ENCODE measurements at regions not wholly inside any gene's neighbourhood (a gene's known extent, or its start where the extent isn't known, plus 50 kb on each side); places are given as distances from the start of the nearest gene placed in this dataset.

DNA sequence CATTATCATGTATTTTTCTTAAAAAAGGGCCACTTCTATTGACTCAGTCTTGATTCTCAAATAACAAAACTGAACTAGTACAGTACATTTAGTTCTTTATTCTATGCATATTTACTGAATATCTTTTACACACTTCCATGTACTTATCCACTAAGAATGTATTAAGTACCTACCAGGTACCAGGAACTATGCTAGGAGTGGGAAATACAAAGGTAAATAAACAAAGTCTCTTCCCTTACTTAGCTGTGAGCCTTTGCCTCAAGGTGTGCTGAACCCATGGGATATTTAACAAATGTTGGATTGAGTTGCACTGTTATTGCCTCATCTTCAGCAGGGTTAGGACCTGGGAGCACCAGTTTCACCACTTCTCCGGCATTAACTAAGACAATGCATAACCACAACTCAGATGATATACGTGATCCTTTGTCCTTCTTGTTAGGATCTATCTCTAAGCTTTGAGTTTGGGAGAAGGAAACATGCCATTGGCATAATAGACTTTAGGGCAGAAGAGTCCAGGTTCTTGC, 533.9 kb downstream of the TFAP2B start (continued):
- no peak for TF ChIP-seq ZNF331 (CRISPR knock-in tag; IDR thresholded peaks at IDR 0.05; ENCODE audit: low read depth)
- no peak for TF ChIP-seq CREB1 (CRISPR knock-in tag; IDR thresholded peaks at IDR 0.05; ENCODE audit: low read depth)
- TF ChIP-seq, protein P1, sequence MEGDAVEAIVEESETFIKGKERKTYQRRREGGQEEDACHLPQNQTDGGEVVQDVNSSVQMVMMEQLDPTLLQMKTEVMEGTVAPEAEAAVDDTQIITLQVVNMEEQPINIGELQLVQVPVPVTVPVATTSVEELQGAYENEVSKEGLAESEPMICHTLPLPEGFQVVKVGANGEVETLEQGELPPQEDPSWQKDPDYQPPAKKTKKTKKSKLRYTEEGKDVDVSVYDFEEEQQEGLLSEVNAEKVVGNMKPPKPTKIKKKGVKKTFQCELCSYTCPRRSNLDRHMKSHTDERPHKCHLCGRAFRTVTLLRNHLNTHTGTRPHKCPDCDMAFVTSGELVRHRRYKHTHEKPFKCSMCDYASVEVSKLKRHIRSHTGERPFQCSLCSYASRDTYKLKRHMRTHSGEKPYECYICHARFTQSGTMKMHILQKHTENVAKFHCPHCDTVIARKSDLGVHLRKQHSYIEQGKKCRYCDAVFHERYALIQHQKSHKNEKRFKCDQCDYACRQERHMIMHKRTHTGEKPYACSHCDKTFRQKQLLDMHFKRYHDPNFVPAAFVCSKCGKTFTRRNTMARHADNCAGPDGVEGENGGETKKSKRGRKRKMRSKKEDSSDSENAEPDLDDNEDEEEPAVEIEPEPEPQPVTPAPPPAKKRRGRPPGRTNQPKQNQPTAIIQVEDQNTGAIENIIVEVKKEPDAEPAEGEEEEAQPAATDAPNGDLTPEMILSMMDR (conservative IDR thresholded peaks at IDR 0.05; ENCODE audit: low read depth in 2 of 2), result no peak

GRCh38 chr6:51360287-51360686, 541.6 kb downstream of the TFAP2B start:
- Histone ChIP-seq H3K27ac (ENCODE audit: low read depth) (no peak overlapping the region), H3K4me2 (no peak overlapping the region), H3K36me3 (ENCODE audit: insufficient read depth) (no peaks in the 10 kb centered on the region), H4K20me1 (replicated peaks; ENCODE audit: insufficient read depth) (no peaks in the 10 kb centered on the region), H3F3A (replicated peaks; ENCODE audit: low read depth) (no peaks in the 10 kb centered on the region), H3K4me3 (no peak overlapping the region), H3K27me3 (ENCODE audit: insufficient read depth) (no peaks in the 10 kb centered on the region), H3K9me2 (ENCODE audit: insufficient read depth) (no peaks in the 10 kb centered on the region), H2AFZ (no peak overlapping the region), H3K79me2 (replicated peaks; ENCODE audit: insufficient read depth) (no peaks in the 10 kb centered on the region), H3K4me1 (ENCODE audit: insufficient read depth) (no peaks in the 10 kb centered on the region)
- Mint-ChIP-seq H3K27me3 (ENCODE audit: insufficient read depth, low read depth, poor library complexity) (peaks cover 2% of the 10 kb centered on the region), H3K4me3 (no peak overlapping the region), H3K27ac (no peak overlapping the region), H3K36me3 (ENCODE audit: low read depth) (no peaks in the 10 kb centered on the region), H3K4me1 (no peaks in the 10 kb centered on the region), H3K9me3 (no peaks in the 10 kb centered on the region)
- ATAC-seq (no peak), DNase-seq (ENCODE audit: low spot score) (no peak)
- no peak for TF ChIP-seq ZNF114 (CRISPR knock-in tag; IDR thresholded peaks at IDR 0.05)
- no peak for TF ChIP-seq ZNF331 (CRISPR knock-in tag; IDR thresholded peaks at IDR 0.05; ENCODE audit: low read depth)
- no peak for TF ChIP-seq POLR2AphosphoS5 (IDR thresholded peaks at IDR 0.05; ENCODE audit: low read depth)
- TF ChIP-seq, protein P2, sequence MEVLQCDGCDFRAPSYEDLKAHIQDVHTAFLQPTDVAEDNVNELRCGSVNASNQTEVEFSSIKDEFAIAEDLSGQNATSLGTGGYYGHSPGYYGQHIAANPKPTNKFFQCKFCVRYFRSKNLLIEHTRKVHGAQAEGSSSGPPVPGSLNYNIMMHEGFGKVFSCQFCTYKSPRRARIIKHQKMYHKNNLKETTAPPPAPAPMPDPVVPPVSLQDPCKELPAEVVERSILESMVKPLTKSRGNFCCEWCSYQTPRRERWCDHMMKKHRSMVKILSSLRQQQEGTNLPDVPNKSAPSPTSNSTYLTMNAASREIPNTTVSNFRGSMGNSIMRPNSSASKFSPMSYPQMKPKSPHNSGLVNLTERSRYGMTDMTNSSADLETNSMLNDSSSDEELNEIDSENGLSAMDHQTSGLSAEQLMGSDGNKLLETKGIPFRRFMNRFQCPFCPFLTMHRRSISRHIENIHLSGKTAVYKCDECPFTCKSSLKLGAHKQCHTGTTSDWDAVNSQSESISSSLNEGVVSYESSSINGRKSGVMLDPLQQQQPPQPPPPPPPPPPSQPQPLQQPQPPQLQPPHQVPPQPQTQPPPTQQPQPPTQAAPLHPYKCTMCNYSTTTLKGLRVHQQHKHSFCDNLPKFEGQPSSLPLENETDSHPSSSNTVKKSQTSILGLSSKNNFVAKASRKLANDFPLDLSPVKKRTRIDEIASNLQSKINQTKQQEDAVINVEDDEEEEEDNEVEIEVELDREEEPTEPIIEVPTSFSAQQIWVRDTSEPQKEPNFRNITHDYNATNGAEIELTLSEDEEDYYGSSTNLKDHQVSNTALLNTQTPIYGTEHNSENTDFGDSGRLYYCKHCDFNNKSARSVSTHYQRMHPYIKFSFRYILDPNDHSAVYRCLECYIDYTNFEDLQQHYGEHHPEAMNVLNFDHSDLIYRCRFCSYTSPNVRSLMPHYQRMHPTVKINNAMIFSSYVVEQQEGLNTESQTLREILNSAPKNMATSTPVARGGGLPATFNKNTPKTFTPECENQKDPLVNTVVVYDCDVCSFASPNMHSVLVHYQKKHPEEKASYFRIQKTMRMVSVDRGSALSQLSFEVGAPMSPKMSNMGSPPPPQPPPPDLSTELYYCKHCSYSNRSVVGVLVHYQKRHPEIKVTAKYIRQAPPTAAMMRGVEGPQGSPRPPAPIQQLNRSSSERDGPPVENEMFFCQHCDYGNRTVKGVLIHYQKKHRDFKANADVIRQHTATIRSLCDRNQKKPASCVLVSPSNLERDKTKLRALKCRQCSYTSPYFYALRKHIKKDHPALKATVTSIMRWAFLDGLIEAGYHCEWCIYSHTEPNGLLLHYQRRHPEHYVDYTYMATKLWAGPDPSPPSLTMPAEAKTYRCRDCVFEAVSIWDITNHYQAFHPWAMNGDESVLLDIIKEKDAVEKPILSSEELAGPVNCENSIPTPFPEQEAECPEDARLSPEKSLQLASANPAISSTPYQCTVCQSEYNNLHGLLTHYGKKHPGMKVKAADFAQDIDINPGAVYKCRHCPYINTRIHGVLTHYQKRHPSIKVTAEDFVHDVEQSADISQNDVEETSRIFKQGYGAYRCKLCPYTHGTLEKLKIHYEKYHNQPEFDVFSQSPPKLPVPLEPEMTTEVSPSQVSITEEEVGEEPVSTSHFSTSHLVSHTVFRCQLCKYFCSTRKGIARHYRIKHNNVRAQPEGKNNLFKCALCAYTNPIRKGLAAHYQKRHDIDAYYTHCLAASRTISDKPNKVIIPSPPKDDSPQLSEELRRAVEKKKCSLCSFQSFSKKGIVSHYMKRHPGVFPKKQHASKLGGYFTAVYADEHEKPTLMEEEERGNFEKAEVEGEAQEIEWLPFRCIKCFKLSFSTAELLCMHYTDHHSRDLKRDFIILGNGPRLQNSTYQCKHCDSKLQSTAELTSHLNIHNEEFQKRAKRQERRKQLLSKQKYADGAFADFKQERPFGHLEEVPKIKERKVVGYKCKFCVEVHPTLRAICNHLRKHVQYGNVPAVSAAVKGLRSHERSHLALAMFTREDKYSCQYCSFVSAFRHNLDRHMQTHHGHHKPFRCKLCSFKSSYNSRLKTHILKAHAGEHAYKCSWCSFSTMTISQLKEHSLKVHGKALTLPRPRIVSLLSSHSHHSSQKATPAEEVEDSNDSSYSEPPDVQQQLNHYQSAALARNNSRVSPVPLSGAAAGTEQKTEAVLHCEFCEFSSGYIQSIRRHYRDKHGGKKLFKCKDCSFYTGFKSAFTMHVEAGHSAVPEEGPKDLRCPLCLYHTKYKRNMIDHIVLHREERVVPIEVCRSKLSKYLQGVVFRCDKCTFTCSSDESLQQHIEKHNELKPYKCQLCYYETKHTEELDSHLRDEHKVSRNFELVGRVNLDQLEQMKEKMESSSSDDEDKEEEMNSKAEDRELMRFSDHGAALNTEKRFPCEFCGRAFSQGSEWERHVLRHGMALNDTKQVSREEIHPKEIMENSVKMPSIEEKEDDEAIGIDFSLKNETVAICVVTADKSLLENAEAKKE (CRISPR knock-in tag; IDR thresholded peaks at IDR 0.05), result no peak
- TF ChIP-seq NANOG (IDR thresholded peaks at IDR 0.05; ENCODE audit: borderline replicate concordance), result no peak
- TF ChIP-seq, protein P1 (conservative IDR thresholded peaks at IDR 0.05; ENCODE audit: low read depth in 2 of 2), result no peak
- TF ChIP-seq JUNB (IDR thresholded peaks at IDR 0.05; ENCODE audit: unreplicated experiment), result no peak
- TF ChIP-seq STAT1 (IDR thresholded peaks at IDR 0.05; ENCODE audit: unreplicated experiment), result no peak
- TF ChIP-seq, protein P3, sequence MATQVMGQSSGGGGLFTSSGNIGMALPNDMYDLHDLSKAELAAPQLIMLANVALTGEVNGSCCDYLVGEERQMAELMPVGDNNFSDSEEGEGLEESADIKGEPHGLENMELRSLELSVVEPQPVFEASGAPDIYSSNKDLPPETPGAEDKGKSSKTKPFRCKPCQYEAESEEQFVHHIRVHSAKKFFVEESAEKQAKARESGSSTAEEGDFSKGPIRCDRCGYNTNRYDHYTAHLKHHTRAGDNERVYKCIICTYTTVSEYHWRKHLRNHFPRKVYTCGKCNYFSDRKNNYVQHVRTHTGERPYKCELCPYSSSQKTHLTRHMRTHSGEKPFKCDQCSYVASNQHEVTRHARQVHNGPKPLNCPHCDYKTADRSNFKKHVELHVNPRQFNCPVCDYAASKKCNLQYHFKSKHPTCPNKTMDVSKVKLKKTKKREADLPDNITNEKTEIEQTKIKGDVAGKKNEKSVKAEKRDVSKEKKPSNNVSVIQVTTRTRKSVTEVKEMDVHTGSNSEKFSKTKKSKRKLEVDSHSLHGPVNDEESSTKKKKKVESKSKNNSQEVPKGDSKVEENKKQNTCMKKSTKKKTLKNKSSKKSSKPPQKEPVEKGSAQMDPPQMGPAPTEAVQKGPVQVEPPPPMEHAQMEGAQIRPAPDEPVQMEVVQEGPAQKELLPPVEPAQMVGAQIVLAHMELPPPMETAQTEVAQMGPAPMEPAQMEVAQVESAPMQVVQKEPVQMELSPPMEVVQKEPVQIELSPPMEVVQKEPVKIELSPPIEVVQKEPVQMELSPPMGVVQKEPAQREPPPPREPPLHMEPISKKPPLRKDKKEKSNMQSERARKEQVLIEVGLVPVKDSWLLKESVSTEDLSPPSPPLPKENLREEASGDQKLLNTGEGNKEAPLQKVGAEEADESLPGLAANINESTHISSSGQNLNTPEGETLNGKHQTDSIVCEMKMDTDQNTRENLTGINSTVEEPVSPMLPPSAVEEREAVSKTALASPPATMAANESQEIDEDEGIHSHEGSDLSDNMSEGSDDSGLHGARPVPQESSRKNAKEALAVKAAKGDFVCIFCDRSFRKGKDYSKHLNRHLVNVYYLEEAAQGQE (IDR thresholded peaks at IDR 0.05; ENCODE audit: unreplicated experiment), result no peak
